IMR-90 (cell line): ENCODE measurements at regions not wholly inside any gene's neighbourhood (a gene's known extent, or its start where the extent isn't known, plus 50 kb on each side); places are given as distances from the start of the nearest gene placed in this dataset.

ENCODE experiments used
- ATAC-seq: fragments of 200-7000 bp; cut with Tn5 transposase; 2 replicates; pipeline ENCODE4 v1.9.1; 2020; ENCODE audit warnings: low read depth, mild to moderate bottlenecking, moderate library complexity
- BruUV-seq: library from RNA; stranded (reverse); fragments of 400-500 nt; replicated peaks from 2 replicates; lab custom pipeline; 2021; lab: Mats Ljungman, UMichigan
- CTCF ChIA-PET: fragments of 300-600 bp; formaldehyde crosslinking; extraction: SDS; loops from one replicate; lab custom pipeline; 2021; ENCODE audit warnings: antibody characterized with exemption; lab: Yijun Ruan, JAX
- POLR2A ChIA-PET: fragments of 300-600 bp; sonication (Branson Sonifier 250); formaldehyde crosslinking; loops from one replicate; lab custom pipeline; 2022; ENCODE audit warnings: antibody characterized with exemption; ENCODE audit not compliant: unreplicated experiment; lab: Charles Lee
- DNase-seq: peaks from one replicate; pipeline ENCODE4 v3.0.0; 2013
- H2AFZ ChIP-seq: replicated peaks from 2 replicates; pipeline ENCODE3; 2013; ENCODE audit warnings: low read length, mild to moderate bottlenecking; ENCODE audit not compliant: poor library complexity
- H2AK5ac ChIP-seq: 2 replicates; pipeline ENCODE4 v1.6.1; 2013; ENCODE audit warnings: low read depth, low read length, inconsistent platforms
- H2AK9ac ChIP-seq: replicated peaks from 2 replicates; pipeline ENCODE3; 2013; ENCODE audit warnings: mild to moderate bottlenecking, low read depth, low read length, moderate library complexity; ENCODE audit not compliant: poor library complexity
- H2BK120ac ChIP-seq: 2 replicates; pipeline ENCODE4 v1.6.1; 2013; ENCODE audit warnings: low read depth, low read length, inconsistent platforms
- H2BK15ac ChIP-seq: 3 replicates; pipeline ENCODE4 v1.6.1; 2013; ENCODE audit warnings: low read depth, low read length, inconsistent platforms
- H2BK20ac ChIP-seq: 2 replicates; pipeline ENCODE4 v1.6.1; 2013; ENCODE audit warnings: low read depth, mild to moderate bottlenecking, inconsistent platforms, low read length, moderate library complexity
- H2BK5ac ChIP-seq: 2 replicates; pipeline ENCODE4 v1.6.1; 2013; ENCODE audit warnings: mild to moderate bottlenecking, low read depth, low read length, inconsistent platforms; ENCODE audit not compliant: poor library complexity, severe bottlenecking
- H3K14ac ChIP-seq: replicated peaks from 2 replicates; pipeline ENCODE4 v1.6.1; 2013; ENCODE audit warnings: low read depth, low read length, inconsistent platforms
- H3K18ac ChIP-seq: 2 replicates; pipeline ENCODE4 v1.6.1; 2013; ENCODE audit warnings: low read depth, low read length, control low read depth
- H3K23ac ChIP-seq: 2 replicates; pipeline ENCODE4 v1.6.1; 2013; ENCODE audit warnings: low read depth, low read length, inconsistent platforms
- H3K27ac ChIP-seq: 2 replicates; pipeline ENCODE4 v1.5.1; 2013; ENCODE audit warnings: mild to moderate bottlenecking, control low read depth, low read length; ENCODE audit not compliant: insufficient read depth
- H3K27me3 ChIP-seq: 2 replicates; pipeline ENCODE4 v1.6.1; 2013; ENCODE audit warnings: low read length; ENCODE audit not compliant: control insufficient read depth, insufficient read depth
- H3K36me3 ChIP-seq: 2 replicates; pipeline ENCODE4 v1.6.1; 2013; ENCODE audit warnings: low read length, mixed read lengths; ENCODE audit not compliant: control insufficient read depth, insufficient read depth
- H3K4ac ChIP-seq: 2 replicates; pipeline ENCODE4 v1.6.1; 2013; ENCODE audit warnings: low read depth, low read length, inconsistent platforms
- H3K4me1 ChIP-seq: 2 replicates; pipeline ENCODE4 v1.6.1; 2013; ENCODE audit warnings: low read length, mixed read lengths; ENCODE audit not compliant: control insufficient read depth, insufficient read depth
- H3K4me2 ChIP-seq: 2 replicates; pipeline ENCODE4 v1.6.1; 2013; ENCODE audit warnings: low read depth, mild to moderate bottlenecking, control low read depth, low read length, moderate library complexity
- H3K4me3 ChIP-seq: 2 replicates; pipeline ENCODE4 v1.5.1; 2013; ENCODE audit warnings: low read depth, mild to moderate bottlenecking, control low read depth, low read length, moderate library complexity; ENCODE audit not compliant: insufficient read depth
- H3K56ac ChIP-seq: 2 replicates; pipeline ENCODE4 v1.6.1; 2013; ENCODE audit warnings: low read length, inconsistent platforms; ENCODE audit not compliant: insufficient read depth; ENCODE audit errors: extremely low read depth
- H3K79me1 ChIP-seq, 2 experiments: 2 replicates each; pipeline ENCODE4 v1.6.1; 2013; ENCODE audit warnings: low read length in 2 of 2, inconsistent platforms in 1 of 2, low read depth in 1 of 2
- H3K9ac ChIP-seq: 2 replicates; pipeline ENCODE4 v1.6.1; 2013; ENCODE audit warnings: low read depth, low read length, control low read depth
- H3K9me1 ChIP-seq: 2 replicates; pipeline ENCODE4 v1.6.1; 2013; ENCODE audit warnings: low read length, inconsistent platforms; ENCODE audit not compliant: insufficient read depth
- H3K9me3 ChIP-seq: 2 replicates; pipeline ENCODE4 v1.6.1; 2013; ENCODE audit warnings: low read length; ENCODE audit not compliant: control insufficient read depth, insufficient read depth
- H4K20me1 ChIP-seq: 2 replicates; pipeline ENCODE4 v1.6.1; 2013; ENCODE audit warnings: low read length, inconsistent platforms; ENCODE audit not compliant: insufficient read depth
- H4K5ac ChIP-seq: 2 replicates; pipeline ENCODE4 v1.6.1; 2013; ENCODE audit warnings: mild to moderate bottlenecking, low read depth, low read length, control low read depth
- H4K8ac ChIP-seq, 2 experiments: 2 replicates each; pipeline ENCODE4 v1.6.1; 2013; ENCODE audit warnings: low read depth in 2 of 2, low read length in 2 of 2, control low read depth in 1 of 2, inconsistent platforms in 1 of 2
- H4K91ac ChIP-seq: 2 replicates; pipeline ENCODE4 v1.6.1; 2013; ENCODE audit warnings: low read depth, low read length, inconsistent platforms; ENCODE audit not compliant: insufficient read depth
- BHLHE40 ChIP-seq: fragments of 150-350 bp; IDR thresholded peaks from 2 replicates; pipeline ENCODE4 v1.6.1; 2016; ENCODE audit warnings: mild to moderate bottlenecking, low read depth, low read length
- CEBPB ChIP-seq: IDR thresholded peaks from 2 replicates; pipeline ENCODE4 v1.6.1; 2012; ENCODE audit warnings: low read depth, low read length, improper control_type of control experiment
- CHD1 ChIP-seq: IDR thresholded peaks from 2 replicates; pipeline ENCODE4 v1.6.1; 2012; ENCODE audit warnings: low read depth, low read length, improper control_type of control experiment
- FOS ChIP-seq: fragments of 150-350 bp; IDR thresholded peaks from 2 replicates; pipeline ENCODE4 v1.6.1; 2016; ENCODE audit warnings: low read depth, low read length
- MAFK ChIP-seq: IDR thresholded peaks from 2 replicates; pipeline ENCODE4 v1.6.1; 2012; ENCODE audit warnings: low read depth, low read length, improper control_type of control experiment
- MAZ ChIP-seq: IDR thresholded peaks from 2 replicates; pipeline ENCODE4 v1.6.1; 2012; ENCODE audit warnings: low read depth, mild to moderate bottlenecking, low read length, improper control_type of control experiment, moderate library complexity, borderline replicate concordance
- MXI1 ChIP-seq: IDR thresholded peaks from 2 replicates; pipeline ENCODE4 v1.6.1; 2012; ENCODE audit warnings: low read depth, mild to moderate bottlenecking, low read length, moderate library complexity, borderline replicate concordance
- NFE2L2 ChIP-seq: fragments of 150-350 bp; IDR thresholded peaks from 2 replicates; pipeline ENCODE4 v1.6.1; 2016; ENCODE audit warnings: low read depth, mild to moderate bottlenecking, low read length
- POLR2A ChIP-seq: IDR thresholded peaks from 2 replicates; pipeline ENCODE4 v1.6.1; 2012; ENCODE audit warnings: mild to moderate bottlenecking, low read depth, low read length
- RAD21 ChIP-seq: IDR thresholded peaks from 2 replicates; pipeline ENCODE4 v1.6.1; 2012; ENCODE audit warnings: low read length, improper control_type of control experiment
- RCOR1 ChIP-seq: IDR thresholded peaks from 2 replicates; pipeline ENCODE4 v1.6.1; 2012; ENCODE audit warnings: mild to moderate bottlenecking, low read length, improper control_type of control experiment; ENCODE audit not compliant: insufficient replicate concordance
- RFX5 ChIP-seq: IDR thresholded peaks from 2 replicates; pipeline ENCODE4 v1.8.0; 2012; ENCODE audit warnings: low read depth, mild to moderate bottlenecking, low read length, moderate library complexity
- SMC3 ChIP-seq: fragments of 150-350 bp; IDR thresholded peaks from 2 replicates; pipeline ENCODE4 v1.6.1; 2016; ENCODE audit warnings: low read depth, mild to moderate bottlenecking, antibody characterized with exemption, low read length, moderate library complexity
- WGBS, 2 experiments: methylation state at CpG; one replicate each; pipeline versions ENCODE4 v1.1.5 to v1.1.7; 2013; ENCODE audit warnings: missing lambda C conversion rate in 2 of 2; ENCODE audit not compliant: insufficient read length in 1 of 2; ENCODE audit errors: extremely low coverage in 2 of 2; 5-methylcytosine and 5-hydroxymethylcytosine counted together
- dilution Hi-C: fragments of 300-500 bp; cut with HindIII; formaldehyde crosslinking; loops from one replicate; pipeline ENCODE4 v1.14.3; 2018; ENCODE audit warnings: low sequenced_read_pairs; ENCODE audit not compliant: unreplicated experiment
- in situ Hi-C: fragments of 300-500 bp; cut with MboI; formaldehyde crosslinking; loops from 3 replicates; pipeline ENCODE4 v1.14.3; 2019; ENCODE audit warnings: low sequenced_read_pairs, inconsistent platforms, mixed read lengths
- intact Hi-C: fragments of 100-400 bp; cut with micrococcal nuclease; formaldehyde crosslinking; loops from 2 replicates; pipeline ENCODE4 v1.10.0; 2022
- TF ChIP-seq, protein P1 (sequence below): fragments of 150-350 bp; IDR thresholded peaks from 2 replicates; pipeline ENCODE4 v1.6.1; 2017; ENCODE audit warnings: mild to moderate bottlenecking, antibody characterized with exemption, low read length, low read depth
- TF ChIP-seq, protein P2 (sequence below): conservative IDR thresholded peaks from 2 replicates; pipeline ENCODE4 v1.5.1; 2012; ENCODE audit warnings: mild to moderate bottlenecking, low read depth, low read length, improper control_type of control experiment
- TF ChIP-seq, protein P3 (sequence below): fragments of 150-350 bp; IDR thresholded peaks from 2 replicates; pipeline ENCODE4 v1.6.1; 2016; ENCODE audit warnings: low read depth, mild to moderate bottlenecking, low read length, moderate library complexity, borderline replicate concordance

DNA sequence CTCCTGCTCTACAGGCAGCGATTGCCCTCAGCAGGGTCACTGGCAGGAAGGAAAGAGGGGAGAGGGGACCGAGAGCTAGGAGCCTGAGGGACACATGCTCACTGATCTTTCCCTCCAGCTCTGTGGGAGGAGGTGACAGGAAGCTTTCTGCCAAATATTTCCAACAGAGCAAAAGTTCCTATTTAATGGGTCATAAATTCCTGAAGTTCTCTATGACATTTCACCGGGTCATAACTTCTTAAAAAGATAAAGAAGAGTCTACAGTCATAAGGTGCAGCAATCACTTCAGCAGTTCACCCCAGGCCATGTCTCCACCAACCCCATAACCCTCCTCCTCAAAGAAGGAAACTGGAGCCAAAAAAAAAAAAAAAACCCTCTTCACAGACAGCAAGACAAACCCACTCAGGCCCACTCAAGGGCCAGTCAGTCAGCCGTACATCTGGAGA is 481.1 kb downstream of the NR2F1-AS1 start:
- Histone ChIP-seq H3K4ac (peak overlapping the region; percentile 55; the same call in 1 of the 2 replicates), H3K23ac (no peak overlapping the region), H2BK20ac (peak overlapping the region; percentile 11; the same call in 1 of the 2 replicates), H3K9me3 (no peaks in the 10 kb centered on the region), H2AFZ (peak overlapping the region; percentile 7), H3K79me1 (no peaks in the 10 kb centered on the region), H3K14ac (peak overlapping the region; percentile 3; the same call in 1 of the 2 replicates), H4K8ac (peak overlapping the region in 1 of 2 experiments; percentile 41; a peak in 1 of 4 replicates), H3K36me3 (no peaks in the 10 kb centered on the region), H2BK120ac (peak overlapping the region; percentile 65), H3K4me3 (no peak overlapping the region), H3K4me2 (no peak overlapping the region), H3K9ac (no peak overlapping the region), H4K5ac (no peak overlapping the region; the same call in 1 of the 2 replicates), H4K91ac (no peak overlapping the region), H3K27me3 (no peaks in the 10 kb centered on the region), H2AK9ac (no peak overlapping the region), H3K27ac (no peak overlapping the region; the same call in 1 of the 2 replicates), H3K18ac (peak overlapping the region; percentile 6; the same call in 1 of the 2 replicates), H2BK15ac (peak overlapping the region; percentile 42; the same call in 1 of the 3 replicates), H4K20me1 (no peaks in the 10 kb centered on the region), H2AK5ac (peak overlapping the region; percentile 25; the same call in 1 of the 2 replicates), H3K4me1 (peaks cover 3% of the 10 kb centered on the region), H3K56ac (no peak overlapping the region), H2BK5ac (no peak overlapping the region), H3K9me1 (no peaks in the 10 kb centered on the region; the same call in 1 of the 2 replicates)
- ChIA-PET POLR2A (no interaction called here), CTCF (interaction anchor here (0.6 kb wide), 1 partner anchor 464 kb away, joined by 3 read pairs; no protein-coding TSS in a partner anchor)
- ATAC-seq (peak; percentile 24), DNase-seq (no peak)
- TF ChIP-seq, protein P1, sequence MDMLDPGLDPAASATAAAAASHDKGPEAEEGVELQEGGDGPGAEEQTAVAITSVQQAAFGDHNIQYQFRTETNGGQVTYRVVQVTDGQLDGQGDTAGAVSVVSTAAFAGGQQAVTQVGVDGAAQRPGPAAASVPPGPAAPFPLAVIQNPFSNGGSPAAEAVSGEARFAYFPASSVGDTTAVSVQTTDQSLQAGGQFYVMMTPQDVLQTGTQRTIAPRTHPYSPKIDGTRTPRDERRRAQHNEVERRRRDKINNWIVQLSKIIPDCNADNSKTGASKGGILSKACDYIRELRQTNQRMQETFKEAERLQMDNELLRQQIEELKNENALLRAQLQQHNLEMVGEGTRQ = no peak
- TF ChIP-seq, protein P2, sequence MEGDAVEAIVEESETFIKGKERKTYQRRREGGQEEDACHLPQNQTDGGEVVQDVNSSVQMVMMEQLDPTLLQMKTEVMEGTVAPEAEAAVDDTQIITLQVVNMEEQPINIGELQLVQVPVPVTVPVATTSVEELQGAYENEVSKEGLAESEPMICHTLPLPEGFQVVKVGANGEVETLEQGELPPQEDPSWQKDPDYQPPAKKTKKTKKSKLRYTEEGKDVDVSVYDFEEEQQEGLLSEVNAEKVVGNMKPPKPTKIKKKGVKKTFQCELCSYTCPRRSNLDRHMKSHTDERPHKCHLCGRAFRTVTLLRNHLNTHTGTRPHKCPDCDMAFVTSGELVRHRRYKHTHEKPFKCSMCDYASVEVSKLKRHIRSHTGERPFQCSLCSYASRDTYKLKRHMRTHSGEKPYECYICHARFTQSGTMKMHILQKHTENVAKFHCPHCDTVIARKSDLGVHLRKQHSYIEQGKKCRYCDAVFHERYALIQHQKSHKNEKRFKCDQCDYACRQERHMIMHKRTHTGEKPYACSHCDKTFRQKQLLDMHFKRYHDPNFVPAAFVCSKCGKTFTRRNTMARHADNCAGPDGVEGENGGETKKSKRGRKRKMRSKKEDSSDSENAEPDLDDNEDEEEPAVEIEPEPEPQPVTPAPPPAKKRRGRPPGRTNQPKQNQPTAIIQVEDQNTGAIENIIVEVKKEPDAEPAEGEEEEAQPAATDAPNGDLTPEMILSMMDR = no peak
- TF ChIP-seq CHD1 (no peak), MAFK (no peak), BHLHE40 (no peak), NFE2L2 (no peak), POLR2A (no peak), CEBPB (no peak), RFX5 (no peak), SMC3 (no peak), MXI1 (no peak), RAD21 (no peak), MAZ (no peak), FOS (no peak), RCOR1 (no peak)
- TF ChIP-seq, protein P3, sequence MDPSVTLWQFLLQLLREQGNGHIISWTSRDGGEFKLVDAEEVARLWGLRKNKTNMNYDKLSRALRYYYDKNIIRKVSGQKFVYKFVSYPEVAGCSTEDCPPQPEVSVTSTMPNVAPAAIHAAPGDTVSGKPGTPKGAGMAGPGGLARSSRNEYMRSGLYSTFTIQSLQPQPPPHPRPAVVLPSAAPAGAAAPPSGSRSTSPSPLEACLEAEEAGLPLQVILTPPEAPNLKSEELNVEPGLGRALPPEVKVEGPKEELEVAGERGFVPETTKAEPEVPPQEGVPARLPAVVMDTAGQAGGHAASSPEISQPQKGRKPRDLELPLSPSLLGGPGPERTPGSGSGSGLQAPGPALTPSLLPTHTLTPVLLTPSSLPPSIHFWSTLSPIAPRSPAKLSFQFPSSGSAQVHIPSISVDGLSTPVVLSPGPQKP = no peak
- dilution Hi-C loops = no loop called here
- no TSS peak for BruUV-seq
- in situ Hi-C loops = loop anchor here (25.0 kb wide), 1 partner anchor 788 kb away; no protein-coding TSS in a partner anchor
- intact Hi-C loops = no loop called here
- 50% methylated on average over 1 of the region's 4 CpGs; no CpG with 5 or more reads in 1 of the 2 experiments for WGBS, 2 experiments
